Thyroid gland (tissue), 4 donors: ENCODE measurements at regions not wholly inside any gene's neighbourhood (a gene's known extent, or its start where the extent isn't known, plus 50 kb on each side); places are given as distances from the start of the nearest gene placed in this dataset.

ENCODE experiments used
- POLR2A ChIP-seq, 2 donors: fragments of 450-650 bp; IDR thresholded peaks; one replicate each; pipeline ENCODE4 v1.6.1; 2017; ENCODE audit warnings: antibody characterized with exemption in 2 of 2, mild to moderate bottlenecking in 2 of 2, moderate library complexity in 1 of 2
- TF ChIP-seq, protein P1 (sequence below), 6 experiments: fragments of 200-600 bp in 3 of 6; fragments of 450-650 bp in 3 of 6; sonication (generic) in 3 of 6; IDR thresholded peaks; one replicate each; pipeline ENCODE4 v1.5.1; 2016 to 2019; ENCODE audit warnings: antibody characterized with exemption in 6 of 6, mild to moderate bottlenecking in 2 of 6, inconsistent platforms in 1 of 6, moderate library complexity in 1 of 6

DNA sequence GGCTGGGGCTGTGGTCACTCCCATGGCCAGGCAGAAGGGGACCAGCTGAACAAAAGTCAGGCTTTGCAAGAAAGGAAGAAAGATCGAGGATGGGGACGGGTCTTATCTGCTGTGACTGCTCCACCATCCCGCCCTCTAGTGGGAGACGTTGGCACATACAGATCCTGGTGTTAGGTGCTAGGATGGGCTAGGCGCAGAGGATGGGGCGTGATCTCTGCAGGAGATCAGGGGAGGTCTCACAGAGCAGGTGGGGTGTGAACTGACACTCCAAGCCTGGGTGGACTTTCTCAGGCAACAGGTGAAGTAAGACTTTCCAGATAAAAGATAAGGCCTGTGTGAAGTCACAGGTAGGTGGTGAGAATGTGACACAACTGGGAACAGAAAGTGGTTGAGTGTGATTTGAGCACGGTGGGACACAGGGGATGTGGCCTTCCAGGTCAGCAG, 141.9 kb upstream of the SMAD3 start:
- TF ChIP-seq, protein P1, sequence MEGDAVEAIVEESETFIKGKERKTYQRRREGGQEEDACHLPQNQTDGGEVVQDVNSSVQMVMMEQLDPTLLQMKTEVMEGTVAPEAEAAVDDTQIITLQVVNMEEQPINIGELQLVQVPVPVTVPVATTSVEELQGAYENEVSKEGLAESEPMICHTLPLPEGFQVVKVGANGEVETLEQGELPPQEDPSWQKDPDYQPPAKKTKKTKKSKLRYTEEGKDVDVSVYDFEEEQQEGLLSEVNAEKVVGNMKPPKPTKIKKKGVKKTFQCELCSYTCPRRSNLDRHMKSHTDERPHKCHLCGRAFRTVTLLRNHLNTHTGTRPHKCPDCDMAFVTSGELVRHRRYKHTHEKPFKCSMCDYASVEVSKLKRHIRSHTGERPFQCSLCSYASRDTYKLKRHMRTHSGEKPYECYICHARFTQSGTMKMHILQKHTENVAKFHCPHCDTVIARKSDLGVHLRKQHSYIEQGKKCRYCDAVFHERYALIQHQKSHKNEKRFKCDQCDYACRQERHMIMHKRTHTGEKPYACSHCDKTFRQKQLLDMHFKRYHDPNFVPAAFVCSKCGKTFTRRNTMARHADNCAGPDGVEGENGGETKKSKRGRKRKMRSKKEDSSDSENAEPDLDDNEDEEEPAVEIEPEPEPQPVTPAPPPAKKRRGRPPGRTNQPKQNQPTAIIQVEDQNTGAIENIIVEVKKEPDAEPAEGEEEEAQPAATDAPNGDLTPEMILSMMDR (IDR thresholded peaks at IDR 0.05) = peak in 4 of 6 experiments; percentile 14 to 54 (median 42)
- no peak for TF ChIP-seq POLR2A (IDR thresholded peaks at IDR 0.05)
